ENCODE measurements at regions not wholly inside any gene's neighbourhood (a gene's known extent, or its start where the extent isn't known, plus 50 kb on each side); places are given as distances from the start of the nearest gene placed in this dataset.
"Not testable (repeated sequence)": the region's sequence is repeated elsewhere in the genome, so short reads cannot be mapped to it uniquely, and the experiment has no call there.

DNA sequence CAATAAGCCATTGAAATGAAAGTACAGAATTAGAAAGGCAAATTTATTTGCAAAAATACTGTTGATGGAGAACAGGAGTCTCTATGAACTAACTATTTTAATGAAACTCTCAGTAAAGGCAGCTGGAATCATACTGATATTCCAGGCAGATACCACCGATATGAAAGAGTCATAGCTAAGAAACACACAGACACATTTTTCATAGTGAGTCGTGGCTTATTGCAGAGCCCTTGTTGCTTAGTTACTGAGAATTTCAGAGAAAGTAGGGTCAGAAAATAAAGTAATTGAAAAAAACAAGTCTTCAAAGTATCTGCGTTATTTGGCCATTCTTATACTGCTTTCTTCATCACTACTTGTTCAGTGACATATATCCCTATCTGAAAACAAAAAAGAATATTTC is 1890.9 kb downstream of the PCDH9 start:
- Histone ChIP-seq H3K36me3 (ENCODE audit: control insufficient read depth in 4 of 4, insufficient read depth in 4 of 4, low read length in 3 of 4) (no peaks in the 10 kb centered on the region), H3K27me3 (replicated peaks in 2 of 5; ENCODE audit: control insufficient read depth in 4 of 5, insufficient read depth in 5 of 5, low read length in 4 of 5) (no peaks in the 10 kb centered on the region), H3K27ac (ENCODE audit: insufficient read depth in 1 of 2, low read depth in 1 of 2, low read length in 2 of 2, poor library complexity in 1 of 2, severe bottlenecking in 2 of 2) (no peak overlapping the region), H3K4me1 (ENCODE audit: control extremely low read depth in 1 of 4, control insufficient read depth in 4 of 4, insufficient read depth in 4 of 4, low read length in 3 of 4) (peaks cover 4 to 33% (median 12%) of the 10 kb centered on the region in 4 experiments), H3K4me3 (ENCODE audit: control insufficient read depth in 1 of 7, extremely low read depth in 1 of 7, insufficient read depth in 4 of 7, low read depth in 2 of 7, low read length in 6 of 7) (peak overlapping the region in 2 of 7 experiments; percentile 7 to 31), H3K9me3 (ENCODE audit: control extremely low read depth in 1 of 5, control insufficient read depth in 4 of 5, insufficient read depth in 2 of 5, low read depth in 1 of 5, low read length in 4 of 5) (no peaks in the 10 kb centered on the region)
- CTCF ChIA-PET: no interaction called here
- peak in 2 of 3 donors; percentile 18 to 37 for DNase-seq
- POLR2A ChIA-PET: no interaction called here
- WGBS (ENCODE audit: insufficient coverage): no CpG with 5 or more reads among the region's 3 CpGs

GRCh38 chr13:65336916-65337315 is 1893.2 kb downstream of the PCDH9 start:
- Histone ChIP-seq H3K36me3 (ENCODE audit: control insufficient read depth in 4 of 4, insufficient read depth in 4 of 4, low read length in 3 of 4) (no peaks in the 10 kb centered on the region), H3K27me3 (replicated peaks in 2 of 5; ENCODE audit: control insufficient read depth in 4 of 5, insufficient read depth in 5 of 5, low read length in 4 of 5) (no peaks in the 10 kb centered on the region), H3K9me3 (ENCODE audit: control extremely low read depth in 1 of 5, control insufficient read depth in 4 of 5, insufficient read depth in 2 of 5, low read depth in 1 of 5, low read length in 4 of 5) (no peaks in the 10 kb centered on the region), H3K27ac (ENCODE audit: insufficient read depth in 1 of 2, low read depth in 1 of 2, low read length in 2 of 2, poor library complexity in 1 of 2, severe bottlenecking in 2 of 2) (no peak overlapping the region), H3K4me1 (ENCODE audit: control extremely low read depth in 1 of 4, control insufficient read depth in 4 of 4, insufficient read depth in 4 of 4, low read length in 3 of 4) (peaks cover 4 to 26% (median 7%) of the 10 kb centered on the region in 4 experiments), H3K4me3 (ENCODE audit: control insufficient read depth in 1 of 7, extremely low read depth in 1 of 7, insufficient read depth in 4 of 7, low read depth in 2 of 7, low read length in 6 of 7) (no peak overlapping the region)
- 100% methylated on average over 1 of the region's 1 CpG for WGBS (ENCODE audit: insufficient coverage)
- no peak for DNase-seq
- CTCF ChIA-PET: no interaction called here
- POLR2A ChIA-PET: no interaction called here

GRCh38 chr13:65336087-65336749 is 1893.9 kb downstream of the PCDH9 start:
- H3K27ac ChIP-seq (ENCODE audit: insufficient read depth in 1 of 2, low read depth in 1 of 2, low read length in 2 of 2, poor library complexity in 1 of 2, severe bottlenecking in 2 of 2): no peak overlapping the region
- H3K4me1 ChIP-seq (ENCODE audit: control extremely low read depth in 1 of 4, control insufficient read depth in 4 of 4, insufficient read depth in 4 of 4, low read length in 3 of 4): peaks cover 4 to 22% (median 7%) of the 10 kb centered on the region in 4 experiments
- H3K9me3 ChIP-seq (ENCODE audit: control extremely low read depth in 1 of 5, control insufficient read depth in 4 of 5, insufficient read depth in 2 of 5, low read depth in 1 of 5, low read length in 4 of 5): no peaks in the 10 kb centered on the region
- ChIA-PET CTCF (no interaction called here), POLR2A (no interaction called here)
- no peaks in the 10 kb centered on the region for H3K27me3 ChIP-seq (replicated peaks in 2 of 5; ENCODE audit: control insufficient read depth in 4 of 5, insufficient read depth in 5 of 5, low read length in 4 of 5)
- H3K36me3 ChIP-seq (ENCODE audit: control insufficient read depth in 4 of 4, insufficient read depth in 4 of 4, low read length in 3 of 4): no peaks in the 10 kb centered on the region
- H3K4me3 ChIP-seq (ENCODE audit: control insufficient read depth in 1 of 7, extremely low read depth in 1 of 7, insufficient read depth in 4 of 7, low read depth in 2 of 7, low read length in 6 of 7): peak overlapping the region in 1 of 7 experiments; percentile 19
- peak; percentile 34 to 81 (median 79) for DNase-seq
- 74% methylated on average over 8 of the region's 9 CpGs for WGBS (ENCODE audit: insufficient coverage)

DNA sequence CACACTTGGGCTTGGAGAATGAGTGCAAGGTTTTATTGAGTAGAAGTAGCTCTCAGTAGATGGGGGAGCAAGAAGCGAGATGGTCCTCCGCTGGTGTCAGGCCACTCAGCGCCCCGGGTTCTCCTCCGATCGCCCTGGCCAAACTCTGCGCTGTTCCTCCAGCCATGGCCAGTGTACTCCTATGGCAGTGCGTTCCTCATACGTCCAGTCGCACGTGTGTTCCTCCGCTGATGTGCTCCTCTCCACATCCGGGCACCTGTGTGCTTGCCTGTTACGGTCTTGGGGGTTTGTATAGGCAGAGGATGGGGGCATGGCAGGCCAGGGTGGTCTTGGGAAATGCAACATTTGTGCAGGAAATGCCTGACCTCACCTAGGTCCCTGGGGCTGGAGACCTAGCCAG is 1899.4 kb downstream of the PCDH9 start:
- Histone ChIP-seq H3K4me1 (ENCODE audit: control extremely low read depth in 1 of 4, control insufficient read depth in 4 of 4, insufficient read depth in 4 of 4, low read length in 3 of 4) (no peaks in the 10 kb centered on the region), H3K27ac (ENCODE audit: insufficient read depth in 1 of 2, low read depth in 1 of 2, low read length in 2 of 2, poor library complexity in 1 of 2, severe bottlenecking in 2 of 2) (no peak overlapping the region), H3K4me3 (ENCODE audit: control insufficient read depth in 1 of 7, extremely low read depth in 1 of 7, insufficient read depth in 4 of 7, low read depth in 2 of 7, low read length in 6 of 7) (no peak overlapping the region), H3K36me3 (ENCODE audit: control insufficient read depth in 4 of 4, insufficient read depth in 4 of 4, low read length in 3 of 4) (no peaks in the 10 kb centered on the region), H3K27me3 (replicated peaks in 2 of 5; ENCODE audit: control insufficient read depth in 4 of 5, insufficient read depth in 5 of 5, low read length in 4 of 5) (no peaks in the 10 kb centered on the region), H3K9me3 (ENCODE audit: control extremely low read depth in 1 of 5, control insufficient read depth in 4 of 5, insufficient read depth in 2 of 5, low read depth in 1 of 5, low read length in 4 of 5) (peaks cover 0 to 3% (median 0%) of the 10 kb centered on the region in 5 experiments)
- ChIA-PET CTCF (no interaction called here), POLR2A (no interaction called here)
- WGBS (ENCODE audit: insufficient coverage): 100% methylated on average over 7 of the region's 14 CpGs
- DNase-seq: no peak

GRCh38 chr13:65330287-65330686 is 1899.8 kb downstream of the PCDH9 start:
- Histone ChIP-seq H3K4me3 (ENCODE audit: control insufficient read depth in 1 of 7, extremely low read depth in 1 of 7, insufficient read depth in 4 of 7, low read depth in 2 of 7, low read length in 6 of 7) (no peak overlapping the region), H3K27ac (ENCODE audit: insufficient read depth in 1 of 2, low read depth in 1 of 2, low read length in 2 of 2, poor library complexity in 1 of 2, severe bottlenecking in 2 of 2) (no peak overlapping the region), H3K4me1 (ENCODE audit: control extremely low read depth in 1 of 4, control insufficient read depth in 4 of 4, insufficient read depth in 4 of 4, low read length in 3 of 4) (no peaks in the 10 kb centered on the region), H3K27me3 (replicated peaks in 2 of 5; ENCODE audit: control insufficient read depth in 4 of 5, insufficient read depth in 5 of 5, low read length in 4 of 5) (no peaks in the 10 kb centered on the region), H3K9me3 (ENCODE audit: control extremely low read depth in 1 of 5, control insufficient read depth in 4 of 5, insufficient read depth in 2 of 5, low read depth in 1 of 5, low read length in 4 of 5) (peaks cover 0 to 3% (median 0%) of the 10 kb centered on the region in 5 experiments), H3K36me3 (ENCODE audit: control insufficient read depth in 4 of 4, insufficient read depth in 4 of 4, low read length in 3 of 4) (no peaks in the 10 kb centered on the region)
- no peak for DNase-seq
- WGBS (ENCODE audit: insufficient coverage): 100% methylated on average over 12 of the region's 17 CpGs
- CTCF ChIA-PET: no interaction called here
- POLR2A ChIA-PET: no interaction called here

GRCh38 chr13:65323192-65323591 is 1906.9 kb downstream of the PCDH9 start:
- WGBS (ENCODE audit: insufficient coverage): 100% methylated on average over 5 of the region's 15 CpGs
- not testable (repeated sequence) for DNase-seq; H3K36me3 ChIP-seq (ENCODE audit: control insufficient read depth in 4 of 4, insufficient read depth in 4 of 4, low read length in 3 of 4); H3K27ac ChIP-seq (ENCODE audit: insufficient read depth in 1 of 2, low read depth in 1 of 2, low read length in 2 of 2, poor library complexity in 1 of 2, severe bottlenecking in 2 of 2); H3K4me3 ChIP-seq (ENCODE audit: control insufficient read depth in 1 of 7, extremely low read depth in 1 of 7, insufficient read depth in 4 of 7, low read depth in 2 of 7, low read length in 6 of 7); H3K9me3 ChIP-seq (ENCODE audit: control extremely low read depth in 1 of 5, control insufficient read depth in 4 of 5, insufficient read depth in 2 of 5, low read depth in 1 of 5, low read length in 4 of 5); H3K27me3 ChIP-seq (replicated peaks in 2 of 5; ENCODE audit: control insufficient read depth in 4 of 5, insufficient read depth in 5 of 5, low read length in 4 of 5); H3K4me1 ChIP-seq (ENCODE audit: control extremely low read depth in 1 of 4, control insufficient read depth in 4 of 4, insufficient read depth in 4 of 4, low read length in 3 of 4)
- POLR2A ChIA-PET: interaction anchor here (0.6 kb wide), 1 partner anchor 104 kb away, joined by 4 read pairs; no protein-coding TSS in a partner anchor
- CTCF ChIA-PET: interaction anchor here (0.6 kb wide), 1 partner anchor 20 kb away, joined by 3 read pairs; no protein-coding TSS in a partner anchor

- DNase-seq; H3K27me3 ChIP-seq (replicated peaks in 2 of 5; ENCODE audit: control insufficient read depth in 4 of 5, insufficient read depth in 5 of 5, low read length in 4 of 5); H3K27ac ChIP-seq (ENCODE audit: insufficient read depth in 1 of 2, low read depth in 1 of 2, low read length in 2 of 2, poor library complexity in 1 of 2, severe bottlenecking in 2 of 2); H3K4me3 ChIP-seq (ENCODE audit: control insufficient read depth in 1 of 7, extremely low read depth in 1 of 7, insufficient read depth in 4 of 7, low read depth in 2 of 7, low read length in 6 of 7); POLR2A ChIA-PET; H3K36me3 ChIP-seq (ENCODE audit: control insufficient read depth in 4 of 4, insufficient read depth in 4 of 4, low read length in 3 of 4); CTCF ChIA-PET; H3K9me3 ChIP-seq (ENCODE audit: control extremely low read depth in 1 of 5, control insufficient read depth in 4 of 5, insufficient read depth in 2 of 5, low read depth in 1 of 5, low read length in 4 of 5); H3K4me1 ChIP-seq (ENCODE audit: control extremely low read depth in 1 of 4, control insufficient read depth in 4 of 4, insufficient read depth in 4 of 4, low read length in 3 of 4): not testable (repeated sequence)
- WGBS (ENCODE audit: insufficient coverage): 82% methylated on average over 2 of the region's 2 CpGs
These were observed 1908.7 kb downstream of the PCDH9 start for GRCh38 chr13:65321423-65321822.
